Fibroblast of lung (primary cell): ENCODE measurements at regions not wholly inside any gene's neighbourhood (a gene's known extent, or its start where the extent isn't known, plus 50 kb on each side); places are given as distances from the start of the nearest gene placed in this dataset.
A peak's percentile ranks its signal among the peaks of the same experiment; 100 is the strongest.

ENCODE experiments used
- DNase-seq, 2 donors: peaks; one replicate each; pipeline versions ENCODE4 v3.0.0 to v3.0.0-alpha.2; 2010; ENCODE audit warnings: low read depth in 2 of 2
- H2AFZ ChIP-seq: 2 replicates; pipeline ENCODE4 v1.5.1; 2012; ENCODE audit warnings: low read length, control low read depth, inconsistent platforms
- H3K27ac ChIP-seq: 2 replicates; pipeline ENCODE4 v1.5.1; 2011; ENCODE audit warnings: low read length, control low read depth; ENCODE audit not compliant: insufficient read depth
- H3K27me3 ChIP-seq: 2 replicates; pipeline ENCODE4 v1.5.1; 2011; ENCODE audit warnings: mild to moderate bottlenecking, low read length; ENCODE audit not compliant: control insufficient read depth, insufficient read depth
- H3K36me3 ChIP-seq: 2 replicates; pipeline ENCODE4 v1.5.1; 2011; ENCODE audit warnings: low read length; ENCODE audit not compliant: control insufficient read depth, insufficient read depth
- H3K4me1 ChIP-seq: 2 replicates; pipeline ENCODE4 v1.5.1; 2011; ENCODE audit warnings: low read length; ENCODE audit not compliant: control insufficient read depth, insufficient read depth; ENCODE audit errors: extremely low read depth
- H3K4me2 ChIP-seq: 2 replicates; pipeline ENCODE4 v1.5.1; 2011; ENCODE audit warnings: low read length, control low read depth; ENCODE audit not compliant: insufficient read depth; ENCODE audit errors: extremely low read depth
- H3K4me3 ChIP-seq, 4 experiments: fragments of 200-600 bp in 1 of 4; sonication (generic) in 1 of 4; replicated peaks in 1 of 4; 2 replicates each; pipeline ENCODE4 v1.5.1; 2011 to 2016; ENCODE audit warnings: low read length in 4 of 4, low read depth in 3 of 4, mild to moderate bottlenecking in 3 of 4, control low read depth in 2 of 4, inconsistent platforms in 1 of 4, mixed read lengths in 1 of 4; ENCODE audit not compliant: insufficient read depth in 1 of 4; ENCODE audit errors: control extremely low read depth in 1 of 4
- H3K79me2 ChIP-seq: 2 replicates; pipeline ENCODE4 v1.5.1; 2012; ENCODE audit warnings: mild to moderate bottlenecking, low read length, inconsistent platforms; ENCODE audit not compliant: control insufficient read depth, insufficient read depth
- H3K9ac ChIP-seq: 2 replicates; pipeline ENCODE4 v1.5.1; 2011; ENCODE audit warnings: mild to moderate bottlenecking, low read length, control low read depth; ENCODE audit not compliant: insufficient read depth
- H3K9me3 ChIP-seq: 2 replicates; pipeline ENCODE4 v1.5.1; 2012; ENCODE audit warnings: low read depth, low read length; ENCODE audit not compliant: control insufficient read depth, insufficient read depth
- H4K20me1 ChIP-seq: 2 replicates; pipeline ENCODE4 v1.5.1; 2011; ENCODE audit warnings: low read length; ENCODE audit not compliant: control insufficient read depth, insufficient read depth; ENCODE audit errors: extremely low read depth
- EZH2 ChIP-seq: IDR thresholded peaks from 2 replicates; pipeline ENCODE4 v1.5.1; 2012; ENCODE audit warnings: low read length, control low read depth, mild to moderate bottlenecking; ENCODE audit errors: missing control alignments
- TF ChIP-seq, protein P1 (sequence below), 2 donors: IDR thresholded peaks in 1 of 2; conservative IDR thresholded peaks in 1 of 2; 1 replicate in 1 of 2; 2 replicates in 1 of 2; pipeline ENCODE4 v1.5.1; 2011 to 2012; ENCODE audit warnings: low read length in 2 of 2, control low read depth in 1 of 2, inconsistent platforms in 1 of 2, low read depth in 1 of 2, mild to moderate bottlenecking in 1 of 2

DNA sequence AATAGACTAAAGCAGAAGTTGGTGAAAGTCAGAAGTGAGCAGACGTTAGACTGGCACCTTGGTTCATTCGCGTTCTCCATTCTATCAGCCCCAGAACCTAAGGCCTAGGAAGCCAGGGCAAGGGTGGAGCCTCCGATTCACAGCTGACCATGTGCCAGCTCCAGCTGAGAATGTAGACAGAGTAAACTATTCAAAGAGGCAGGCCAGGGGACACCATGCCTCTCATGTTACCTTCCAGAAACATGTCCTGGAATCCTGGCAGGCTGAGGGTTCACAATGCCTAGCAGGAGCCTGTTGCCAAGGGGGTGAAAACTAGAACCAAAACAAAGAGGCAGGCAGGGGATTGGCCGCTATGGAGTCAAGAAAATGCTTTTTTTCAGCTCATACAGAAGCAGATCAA is 224.4 kb upstream of the POU2AF2 start:
- Histone ChIP-seq H2AFZ (no peak overlapping the region), H3K27ac (no peak overlapping the region), H3K4me2 (no peak overlapping the region), H3K9me3 (no peaks in the 10 kb centered on the region), H4K20me1 (no peaks in the 10 kb centered on the region), H3K4me3 (no peak overlapping the region), H3K36me3 (no peaks in the 10 kb centered on the region), H3K79me2 (no peaks in the 10 kb centered on the region), H3K27me3 (no peaks in the 10 kb centered on the region), H3K4me1 (no peaks in the 10 kb centered on the region), H3K9ac (no peak overlapping the region)
- peak in 1 of 2 donors; percentile 17 for DNase-seq
- no peak for TF ChIP-seq EZH2
- TF ChIP-seq, protein P1, sequence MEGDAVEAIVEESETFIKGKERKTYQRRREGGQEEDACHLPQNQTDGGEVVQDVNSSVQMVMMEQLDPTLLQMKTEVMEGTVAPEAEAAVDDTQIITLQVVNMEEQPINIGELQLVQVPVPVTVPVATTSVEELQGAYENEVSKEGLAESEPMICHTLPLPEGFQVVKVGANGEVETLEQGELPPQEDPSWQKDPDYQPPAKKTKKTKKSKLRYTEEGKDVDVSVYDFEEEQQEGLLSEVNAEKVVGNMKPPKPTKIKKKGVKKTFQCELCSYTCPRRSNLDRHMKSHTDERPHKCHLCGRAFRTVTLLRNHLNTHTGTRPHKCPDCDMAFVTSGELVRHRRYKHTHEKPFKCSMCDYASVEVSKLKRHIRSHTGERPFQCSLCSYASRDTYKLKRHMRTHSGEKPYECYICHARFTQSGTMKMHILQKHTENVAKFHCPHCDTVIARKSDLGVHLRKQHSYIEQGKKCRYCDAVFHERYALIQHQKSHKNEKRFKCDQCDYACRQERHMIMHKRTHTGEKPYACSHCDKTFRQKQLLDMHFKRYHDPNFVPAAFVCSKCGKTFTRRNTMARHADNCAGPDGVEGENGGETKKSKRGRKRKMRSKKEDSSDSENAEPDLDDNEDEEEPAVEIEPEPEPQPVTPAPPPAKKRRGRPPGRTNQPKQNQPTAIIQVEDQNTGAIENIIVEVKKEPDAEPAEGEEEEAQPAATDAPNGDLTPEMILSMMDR (conservative IDR thresholded peaks at IDR 0.05 in 1 of 2, IDR thresholded peaks at IDR 0.05 in 1 of 2; ENCODE audit: low read depth in 1 of 2, low read length in 2 of 2) = no peak

DNA sequence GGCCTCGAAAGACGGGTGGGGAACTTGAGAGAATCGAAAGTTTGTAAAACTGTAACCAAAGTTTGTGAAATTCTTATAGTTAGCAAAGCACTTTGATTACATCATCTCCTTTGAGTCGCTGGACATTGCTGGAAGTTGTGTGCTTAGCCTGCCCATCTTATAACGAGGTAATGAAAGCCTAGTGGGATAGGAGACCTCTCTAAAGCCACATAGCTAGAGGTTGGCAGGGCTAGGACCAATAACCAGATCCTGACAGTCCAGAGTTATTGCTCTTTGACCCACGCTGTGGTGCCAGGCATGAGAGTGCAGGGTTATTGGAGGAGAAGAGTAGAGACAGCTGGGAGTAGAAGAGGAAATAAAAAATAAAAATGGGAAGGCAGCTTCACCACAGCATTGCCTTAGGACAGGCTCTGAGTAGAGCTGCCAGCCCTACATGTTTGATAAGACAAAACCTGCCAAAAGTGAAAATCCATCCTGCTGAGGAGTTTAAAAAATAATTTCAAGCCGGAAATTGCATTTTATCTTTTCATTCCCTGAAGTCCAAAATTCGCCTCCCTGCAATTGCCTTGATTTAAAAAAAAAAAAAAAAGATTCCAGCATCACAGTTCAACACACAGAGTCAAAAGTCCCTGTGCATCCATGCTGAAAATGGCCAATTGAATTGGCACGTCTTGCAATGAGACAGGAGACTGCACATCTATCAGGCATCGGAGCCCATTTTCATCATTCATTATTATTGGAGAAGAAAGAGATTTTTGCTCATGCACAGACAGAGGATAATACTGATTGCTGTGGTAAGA is 225.5 kb upstream of the POU2AF2 start:
- no peak overlapping the region for H3K4me3 ChIP-seq
- TF ChIP-seq EZH2 = no peak
- TF ChIP-seq, protein P1 (conservative IDR thresholded peaks at IDR 0.05 in 1 of 2, IDR thresholded peaks at IDR 0.05 in 1 of 2; ENCODE audit: low read depth in 1 of 2, low read length in 2 of 2) = no peak
- no peak overlapping the region for H3K27ac ChIP-seq
- no peaks in the 10 kb centered on the region for H3K9me3 ChIP-seq
- peak in 1 of 2 donors; percentile 42 for DNase-seq
- no peaks in the 10 kb centered on the region for H3K4me1 ChIP-seq
- H3K79me2 ChIP-seq = no peaks in the 10 kb centered on the region
- no peaks in the 10 kb centered on the region for H3K36me3 ChIP-seq
- H2AFZ ChIP-seq = no peak overlapping the region
- H3K4me2 ChIP-seq = no peak overlapping the region
- H4K20me1 ChIP-seq = no peaks in the 10 kb centered on the region
- no peaks in the 10 kb centered on the region for H3K27me3 ChIP-seq
- no peak overlapping the region for H3K9ac ChIP-seq

DNA sequence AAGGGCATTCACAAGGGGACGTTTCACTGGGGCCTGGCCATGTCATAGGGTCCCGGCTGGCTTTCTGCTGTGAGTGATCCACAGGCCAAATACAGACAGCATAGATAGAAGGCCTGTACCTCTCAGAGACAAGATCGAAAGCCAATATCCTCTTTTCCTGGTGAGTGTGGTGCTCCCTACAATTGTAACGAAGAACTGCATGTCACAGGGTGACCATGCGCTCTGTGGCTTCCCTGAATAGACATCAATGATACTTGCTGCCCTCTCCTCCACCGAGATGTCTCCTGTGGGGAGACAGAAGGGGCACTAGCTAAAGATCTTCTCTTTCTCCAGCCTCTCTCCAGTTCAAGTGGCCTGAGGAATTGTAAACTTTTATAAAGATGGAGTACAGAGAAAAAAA is 226.1 kb upstream of the POU2AF2 start:
- no peaks in the 10 kb centered on the region for H4K20me1 ChIP-seq
- no peak overlapping the region for H3K4me2 ChIP-seq
- TF ChIP-seq, protein P1 (conservative IDR thresholded peaks at IDR 0.05 in 1 of 2, IDR thresholded peaks at IDR 0.05 in 1 of 2; ENCODE audit: low read depth in 1 of 2, low read length in 2 of 2) = no peak
- TF ChIP-seq EZH2 = no peak
- H3K4me3 ChIP-seq = no peak overlapping the region
- H3K9me3 ChIP-seq = no peaks in the 10 kb centered on the region
- DNase-seq = no peak
- no peak overlapping the region for H3K27ac ChIP-seq
- no peaks in the 10 kb centered on the region for H3K4me1 ChIP-seq
- H3K27me3 ChIP-seq = no peaks in the 10 kb centered on the region
- H3K79me2 ChIP-seq = no peaks in the 10 kb centered on the region
- H3K9ac ChIP-seq = no peak overlapping the region
- no peak overlapping the region for H2AFZ ChIP-seq
- H3K36me3 ChIP-seq = no peaks in the 10 kb centered on the region
